ENCODE measurements at regions not wholly inside any gene's neighbourhood (a gene's known extent, or its start where the extent isn't known, plus 50 kb on each side); places are given as distances from the start of the nearest gene placed in this dataset.

DNA sequence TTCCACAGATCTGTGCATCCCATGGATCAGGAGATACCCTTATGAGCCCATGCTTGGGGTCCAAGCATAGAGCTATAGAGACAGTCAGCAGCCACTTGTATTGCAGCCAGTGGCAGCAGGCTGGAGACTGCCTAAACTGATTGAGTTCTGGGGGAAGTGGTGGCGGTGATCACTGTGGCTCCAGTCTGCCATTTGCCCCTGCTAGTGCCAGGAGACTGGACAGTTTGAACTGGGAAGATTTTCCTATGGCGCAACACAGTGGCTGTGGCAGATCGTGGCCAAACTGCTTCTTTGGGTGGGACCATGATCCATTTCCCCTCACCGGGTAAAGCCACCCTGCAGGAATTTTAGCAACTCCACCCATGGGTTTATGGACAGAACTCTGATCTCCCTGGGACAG, 679.7 kb upstream of the SEMA3D start (continued):
- TF ChIP-seq SRF (IDR thresholded peaks at IDR 0.05; ENCODE audit: low read depth) (no peak), TCF7L2 (IDR thresholded peaks at IDR 0.05; ENCODE audit: borderline replicate concordance, extremely low read depth, insufficient read depth, insufficient read length) (no peak), POLR2A (IDR thresholded peaks at IDR 0.05; ENCODE audit: borderline replicate concordance, extremely low read depth, insufficient read depth, insufficient read length) (no peak), RAD21 (IDR thresholded peaks at IDR 0.05; ENCODE audit: low read depth) (no peak), EGR1 (IDR thresholded peaks at IDR 0.05; ENCODE audit: low read depth) (no peak), SIN3A (IDR thresholded peaks at IDR 0.05; ENCODE audit: low read depth) (no peak), FOSL1 (IDR thresholded peaks at IDR 0.05; ENCODE audit: low read depth) (no peak), ZFX (IDR thresholded peaks at IDR 0.05) (no peak), ZBTB33 (IDR thresholded peaks at IDR 0.05; ENCODE audit: extremely low read depth, insufficient replicate concordance, low read length) (no peak), YY1 (IDR thresholded peaks at IDR 0.05; ENCODE audit: extremely low read depth, insufficient replicate concordance, low read depth, low read length) (no peak), CEBPB (IDR thresholded peaks at IDR 0.05; ENCODE audit: low read depth) (no peak)

DNA sequence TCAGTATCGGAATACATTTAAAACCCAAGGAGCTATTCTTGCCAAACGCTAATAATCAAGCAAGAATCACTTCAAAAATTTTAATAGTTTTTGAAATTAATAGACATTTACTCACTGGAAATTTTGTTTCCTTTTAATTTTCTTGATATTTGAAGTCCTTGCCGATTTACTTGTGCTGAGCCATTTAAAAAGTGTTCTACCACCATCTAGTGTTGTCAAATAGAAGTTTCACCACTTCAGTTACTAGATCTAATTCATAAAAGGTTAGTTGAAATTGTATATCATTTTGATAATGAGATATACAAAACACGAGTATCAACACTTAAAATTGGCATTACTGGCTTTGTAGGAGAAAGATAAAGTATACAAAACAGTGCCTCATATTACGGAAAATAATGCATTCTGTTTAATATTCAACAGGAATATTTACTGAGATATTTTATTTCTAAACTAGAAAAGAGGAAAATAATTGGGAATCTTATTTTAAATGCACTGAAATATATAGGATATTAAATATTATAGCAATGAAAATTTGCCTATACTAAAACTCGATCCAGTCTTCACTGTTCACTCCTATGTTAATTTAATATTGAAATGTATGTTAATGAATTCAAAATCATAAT, 664.8 kb upstream of the SEMA3D start:
- intact Hi-C loops (cut with micrococcal nuclease): loop anchor here (1.0 kb wide), 1 partner anchor 820 kb away; no protein-coding TSS in a partner anchor
- RAD21 ChIA-PET (ENCODE audit: low non-redundant PET in 1 of 2, low total read pairs in 2 of 2, uncharacterized antibody in 2 of 2, unreplicated experiment in 2 of 2): no interaction called here
- CTCF ChIA-PET: interaction anchor here (0.6 to 1.9 kb wide), 6 partner anchors 13 to 821 kb away, joined by 3 to 13 read pairs (median 5); no protein-coding TSS in a partner anchor
- Histone ChIP-seq H3K79me2 (ENCODE audit: insufficient read depth, low read length) (no peaks in the 10 kb centered on the region), H3K4me1 (ENCODE audit: control insufficient read depth in 1 of 2, insufficient read depth in 2 of 2, low read length in 2 of 2) (no peaks in the 10 kb centered on the region), H3K4me2 (ENCODE audit: low read length) (no peak overlapping the region), H3K9ac (ENCODE audit: low read length) (no peak overlapping the region), H3K27ac (ENCODE audit: low read depth, low read length) (no peak overlapping the region), H4K20me1 (ENCODE audit: insufficient read depth) (no peaks in the 10 kb centered on the region), H3K36me3 (ENCODE audit: control insufficient read depth in 1 of 2, insufficient read depth in 2 of 2, low read length in 2 of 2) (no peaks in the 10 kb centered on the region), H2AFZ (ENCODE audit: low read depth, low read length, poor library complexity, severe bottlenecking) (no peak overlapping the region), H3K9me2 (ENCODE audit: insufficient read depth) (no peaks in the 10 kb centered on the region), H3K9me3 (ENCODE audit: control insufficient read depth in 1 of 2, insufficient read depth in 1 of 2, low read depth in 1 of 2, low read length in 2 of 2) (no peaks in the 10 kb centered on the region), H3K27me3 (ENCODE audit: insufficient read depth, low read length) (no peaks in the 10 kb centered on the region), H3K4me3 (replicated peaks in 1 of 2; ENCODE audit: low read depth in 1 of 2, low read length in 2 of 2) (no peak overlapping the region)
- DNase-seq (ENCODE audit: low read depth, low spot score) (peak; percentile 34), ATAC-seq (no peak)
- no TSS peak for BruUV-seq (replicated peaks)
- POLR2A ChIA-PET: no interaction called here
- TF ChIP-seq FOSL1 (IDR thresholded peaks at IDR 0.05; ENCODE audit: low read depth): no peak
- TF ChIP-seq SP1 (IDR thresholded peaks at IDR 0.05; ENCODE audit: low read depth): no peak
- no peak for TF ChIP-seq POLR2AphosphoS5 (IDR thresholded peaks at IDR 0.05; ENCODE audit: low read depth, low read length)
- TF ChIP-seq REST (IDR thresholded peaks at IDR 0.05; ENCODE audit: low read depth): no peak
- no peak for TF ChIP-seq EZH2 (IDR thresholded peaks at IDR 0.05)
- TF ChIP-seq EZH2phosphoT487 (IDR thresholded peaks at IDR 0.05; ENCODE audit: borderline replicate concordance): no peak
- TF ChIP-seq ATF3 (IDR thresholded peaks at IDR 0.05): no peak
- TF ChIP-seq POLR2A (IDR thresholded peaks at IDR 0.05; ENCODE audit: borderline replicate concordance, extremely low read depth, insufficient read depth, insufficient read length): no peak
- TF ChIP-seq ZFX (IDR thresholded peaks at IDR 0.05): no peak
- no peak for TF ChIP-seq ELF1 (IDR thresholded peaks at IDR 0.05; ENCODE audit: borderline replicate concordance, low read depth)
